ENCODE measurements at regions not wholly inside any gene's neighbourhood (a gene's known extent, or its start where the extent isn't known, plus 50 kb on each side); places are given as distances from the start of the nearest gene placed in this dataset.

- TF ChIP-seq CTCF (IDR thresholded peaks at IDR 0.05; ENCODE audit: insufficient read depth, low read depth, low read length), result no peak
Observed at GRCh38 chr10:111988646-111989045, 194.9 kb downstream of the GPAM start.

GRCh38 chr10:111989136-111989911, 194.2 kb downstream of the GPAM start:
- POLR2A ChIA-PET, result no interaction called here
- no peak overlapping the region for H3K4me3 ChIP-seq (ENCODE audit: low read depth, low read length)
- CTCF ChIA-PET, result no interaction called here
- no peaks in the 10 kb centered on the region for H3K36me3 ChIP-seq (ENCODE audit: control insufficient read depth, insufficient read depth, low read length)
- no peaks in the 10 kb centered on the region for H3K27me3 ChIP-seq (ENCODE audit: control insufficient read depth, insufficient read depth, low read length)
- TF ChIP-seq CTCF (IDR thresholded peaks at IDR 0.05; ENCODE audit: insufficient read depth, low read depth, low read length), result no peak
- no peak for DNase-seq (ENCODE audit: low read depth)

More at GRCh38 chr10:111988646-111989045, 194.9 kb downstream of the GPAM start:
- H3K4me3 ChIP-seq (ENCODE audit: low read depth, low read length), result no peak overlapping the region
- no peaks in the 10 kb centered on the region for H3K36me3 ChIP-seq (ENCODE audit: control insufficient read depth, insufficient read depth, low read length)
- CTCF ChIA-PET, result no interaction called here
- DNase-seq (ENCODE audit: low read depth), result no peak
- no peaks in the 10 kb centered on the region for H3K27me3 ChIP-seq (ENCODE audit: control insufficient read depth, insufficient read depth, low read length)
- POLR2A ChIA-PET, result no interaction called here

- no peak overlapping the region for H3K4me3 ChIP-seq (ENCODE audit: low read depth, low read length)
- ChIA-PET CTCF (no interaction called here), POLR2A (no interaction called here)
- H3K36me3 ChIP-seq (ENCODE audit: control insufficient read depth, insufficient read depth, low read length), result no peaks in the 10 kb centered on the region
- TF ChIP-seq CTCF (IDR thresholded peaks at IDR 0.05; ENCODE audit: insufficient read depth, low read depth, low read length), result no peak
- no peaks in the 10 kb centered on the region for H3K27me3 ChIP-seq (ENCODE audit: control insufficient read depth, insufficient read depth, low read length)
- no peak for DNase-seq (ENCODE audit: low read depth)
Observed at GRCh38 chr10:111990734-111991133, 192.8 kb downstream of the GPAM start.

GRCh38 chr10:111993321-111993720, 190.2 kb downstream of the GPAM start:
- POLR2A ChIA-PET, result no interaction called here
- no peaks in the 10 kb centered on the region for H3K36me3 ChIP-seq (ENCODE audit: control insufficient read depth, insufficient read depth, low read length)
- no peak for TF ChIP-seq CTCF (IDR thresholded peaks at IDR 0.05; ENCODE audit: insufficient read depth, low read depth, low read length)
- CTCF ChIA-PET, result no interaction called here
- H3K4me3 ChIP-seq (ENCODE audit: low read depth, low read length), result no peak overlapping the region
- DNase-seq (ENCODE audit: low read depth), result no peak
- no peaks in the 10 kb centered on the region for H3K27me3 ChIP-seq (ENCODE audit: control insufficient read depth, insufficient read depth, low read length)

GRCh38 chr10:111993872-111994426, 189.6 kb downstream of the GPAM start:
- no peak for TF ChIP-seq CTCF (IDR thresholded peaks at IDR 0.05; ENCODE audit: insufficient read depth, low read depth, low read length)
- no peak overlapping the region for H3K4me3 ChIP-seq (ENCODE audit: low read depth, low read length)
- H3K27me3 ChIP-seq (ENCODE audit: control insufficient read depth, insufficient read depth, low read length), result no peaks in the 10 kb centered on the region
- ChIA-PET POLR2A (no interaction called here), CTCF (no interaction called here)
- no peak for DNase-seq (ENCODE audit: low read depth)
- no peaks in the 10 kb centered on the region for H3K36me3 ChIP-seq (ENCODE audit: control insufficient read depth, insufficient read depth, low read length)

Data from BJ (cell line).